HG03060 (cell line): ENCODE measurements at regions not wholly inside any gene's neighbourhood (a gene's known extent, or its start where the extent isn't known, plus 50 kb on each side); places are given as distances from the start of the nearest gene placed in this dataset.

ENCODE experiments used
- ATAC-seq: cut with Tn5 transposase; IDR thresholded peaks from one replicate; pipeline ENCODE4 v1.9.1; 2021; ENCODE audit warnings: low read depth, moderate number of reproducible peaks; ENCODE audit not compliant: unreplicated experiment

GRCh38 chr2:2692599-2693389, 361.7 kb upstream of the MYT1L start:
- no peak for ATAC-seq

DNA sequence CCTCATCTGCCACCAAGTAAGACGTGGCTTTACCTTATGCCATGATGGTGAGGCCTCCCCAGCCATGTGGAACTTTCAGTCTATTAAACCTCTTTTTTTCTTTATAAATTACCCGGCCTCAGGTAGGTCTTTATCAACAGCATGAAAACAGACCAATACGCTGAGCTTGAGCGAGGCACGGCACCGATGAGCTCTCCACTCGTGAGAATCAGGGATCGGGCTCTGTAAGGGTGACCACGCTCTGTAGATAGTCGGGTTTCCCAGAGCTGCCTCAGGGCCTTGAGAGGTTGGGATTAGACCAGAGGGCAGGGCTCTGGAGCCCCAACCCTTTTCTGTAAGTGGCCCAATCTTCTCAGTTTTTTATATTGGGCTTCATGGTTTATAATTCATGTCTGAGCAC, 360.3 kb upstream of the MYT1L start:
- ATAC-seq, result no peak

GRCh38 chr2:2690985-2691384, 359.9 kb upstream of the MYT1L start:
- no peak for ATAC-seq

GRCh38 chr2:2689306-2689705, 358.2 kb upstream of the MYT1L start:
- ATAC-seq, result no peak

GRCh38 chr2:2688254-2688653, 357.2 kb upstream of the MYT1L start:
- ATAC-seq, result no peak

- ATAC-seq, result no peak
Observed at GRCh38 chr2:2687745-2688144, 356.7 kb upstream of the MYT1L start.

DNA sequence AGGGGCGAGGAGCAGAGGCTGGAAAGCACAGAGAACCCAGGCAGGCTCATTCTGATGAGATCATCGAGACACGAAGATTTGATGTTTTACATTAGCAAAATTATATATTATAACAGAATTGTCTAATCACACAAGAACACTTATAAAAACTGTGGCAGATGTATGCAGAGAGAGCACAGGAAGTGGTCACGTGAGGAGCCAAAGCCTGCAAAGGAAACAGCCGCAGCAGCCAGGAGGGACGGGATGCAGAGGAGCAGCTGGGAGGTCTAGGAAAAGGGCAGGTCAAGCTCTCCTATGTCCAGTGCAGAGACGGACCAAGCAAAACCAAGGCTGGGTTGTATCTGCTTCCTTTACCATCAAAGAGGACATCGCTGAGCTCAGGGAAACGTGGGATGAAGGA, 355.1 kb upstream of the MYT1L start:
- ATAC-seq, result no peak

- ATAC-seq, result no peak
Observed at GRCh38 chr2:2683606-2684224, 352.6 kb upstream of the MYT1L start.

DNA sequence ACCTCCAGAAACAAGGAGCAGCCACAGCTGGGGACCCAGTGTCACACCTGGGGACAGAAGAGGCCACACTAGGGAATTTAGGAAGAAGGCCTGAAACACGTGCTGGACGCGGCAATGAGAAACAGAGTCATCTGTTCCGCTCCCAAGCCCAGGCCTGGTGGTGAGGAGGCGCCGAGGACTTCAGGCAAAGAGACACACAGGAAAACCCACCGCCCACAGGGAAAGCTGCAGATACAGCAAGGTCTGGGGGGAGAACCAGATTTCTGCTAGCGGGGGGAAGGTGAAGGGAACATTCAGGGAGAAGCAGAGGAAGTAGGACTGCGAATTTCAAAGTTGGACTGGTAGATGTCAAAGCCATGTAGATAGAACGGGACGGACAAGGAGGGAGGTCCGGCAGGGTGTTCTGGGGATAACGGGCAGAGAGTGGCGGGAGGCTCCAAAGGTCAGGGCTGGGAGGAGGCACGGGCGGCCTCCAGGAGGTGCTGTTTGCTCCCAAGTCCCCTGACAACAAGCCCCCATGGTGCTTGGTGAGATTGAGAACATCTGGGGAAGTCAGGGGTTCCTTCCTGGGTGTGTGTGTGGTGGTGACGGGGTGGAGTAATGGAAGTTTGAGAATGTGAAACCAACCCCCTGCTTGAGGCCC, 351.7 kb upstream of the MYT1L start:
- ATAC-seq, result no peak

DNA sequence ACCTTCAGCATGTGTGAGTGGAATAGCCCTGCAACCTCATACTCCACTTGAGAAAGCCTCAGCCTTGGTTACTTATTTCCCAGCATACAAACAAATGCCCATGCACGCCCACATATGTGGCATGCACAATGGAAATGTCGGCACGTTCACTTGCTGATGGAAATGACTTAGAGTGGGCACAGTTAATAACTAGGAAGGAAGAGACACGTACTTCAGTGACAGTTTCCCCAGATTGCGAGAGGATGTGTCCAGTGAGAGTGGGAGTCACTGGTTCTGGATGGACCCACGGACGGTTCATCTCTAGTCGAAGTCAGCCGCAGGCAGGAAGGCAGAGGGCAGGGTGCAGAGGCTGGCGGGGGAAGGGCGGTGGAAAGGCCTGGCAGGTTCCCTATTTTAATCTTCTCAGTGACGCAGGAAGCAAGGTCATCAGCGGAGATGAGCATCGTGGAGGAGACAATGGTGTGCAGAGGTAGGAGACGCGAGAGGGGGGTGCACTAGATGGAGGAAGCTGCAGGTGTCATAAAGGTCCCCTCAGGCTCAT, 350.7 kb upstream of the MYT1L start:
- no peak for ATAC-seq

DNA sequence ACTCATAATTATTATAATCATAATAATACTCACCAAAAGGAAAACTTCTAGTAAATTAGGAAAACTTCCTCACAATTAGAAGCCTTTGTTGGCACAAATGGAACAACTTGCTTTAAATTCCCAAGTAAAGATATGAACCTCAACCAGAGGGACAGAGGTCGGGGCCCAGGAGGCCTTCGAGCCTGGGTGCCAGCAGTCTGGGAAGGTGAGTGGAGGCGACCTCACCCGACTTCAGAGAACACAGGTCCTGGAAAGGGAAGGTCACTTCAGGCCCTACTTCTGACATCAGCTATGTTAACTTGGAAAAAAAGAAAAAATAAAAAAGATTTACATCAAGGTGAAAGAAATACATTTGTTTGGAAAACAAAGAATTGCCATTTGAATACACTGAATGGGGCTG, 350.0 kb upstream of the MYT1L start:
- ATAC-seq, result no peak

DNA sequence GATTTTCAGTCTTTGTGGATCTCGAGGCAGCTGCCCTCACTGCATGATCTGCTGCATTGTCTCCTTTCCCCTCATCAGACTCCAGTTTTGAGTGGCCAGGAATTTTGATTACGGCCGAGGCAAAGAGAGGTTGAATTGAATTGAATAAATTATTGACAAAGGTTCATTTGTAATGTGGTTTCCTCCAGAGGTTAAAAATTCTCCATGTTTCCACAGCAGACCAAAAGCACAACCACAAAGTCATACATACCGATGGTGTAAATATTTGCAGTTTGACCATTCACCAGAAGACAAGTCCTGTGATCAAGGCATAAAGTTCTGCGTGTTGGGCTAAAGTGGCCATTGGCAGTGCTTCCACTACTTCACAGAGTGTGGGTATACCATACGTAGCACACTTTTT, 343.8 kb upstream of the MYT1L start:
- ATAC-seq, result no peak

DNA sequence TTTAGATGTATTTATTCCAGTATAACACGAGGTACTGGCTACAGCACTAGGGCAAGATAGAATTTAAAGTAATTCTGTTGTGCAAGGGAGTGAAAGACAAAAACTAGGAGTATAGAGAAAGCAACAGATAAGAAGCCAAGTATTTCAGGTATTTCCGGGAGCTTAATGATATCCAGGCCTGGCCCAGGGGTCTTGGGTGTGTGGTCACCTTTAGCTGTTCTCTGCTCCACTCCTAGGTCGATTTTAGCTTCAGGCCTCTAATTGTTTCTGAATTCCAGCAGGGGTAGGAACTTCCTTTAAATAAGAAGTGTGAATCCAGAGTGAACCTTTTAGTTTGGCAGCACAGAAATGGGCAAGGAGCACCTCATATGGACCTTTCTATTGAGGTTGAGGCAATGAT, 342.3 kb upstream of the MYT1L start:
- ATAC-seq, result no peak

DNA sequence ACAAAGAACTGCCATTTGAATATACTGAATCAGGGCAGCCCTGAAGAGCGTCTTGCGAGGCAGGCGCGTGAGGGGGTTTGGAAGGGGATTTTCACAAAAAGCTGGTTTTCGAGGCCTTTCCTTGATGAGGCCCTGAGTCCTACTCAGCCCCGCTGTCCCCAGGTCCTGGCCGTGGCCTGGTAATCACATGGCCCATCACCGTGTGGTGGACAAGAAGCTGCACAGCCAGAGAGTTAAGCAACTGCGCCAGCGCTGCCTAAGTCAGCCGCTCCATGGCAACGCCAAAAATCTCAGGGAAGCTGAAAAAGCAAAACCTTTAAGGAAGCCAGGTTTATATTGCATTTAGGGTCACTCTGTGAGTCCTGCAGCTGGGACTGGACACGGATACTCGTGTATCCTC, 341.2 kb upstream of the MYT1L start:
- no peak for ATAC-seq

- ATAC-seq, result no peak
Observed at GRCh38 chr2:2671826-2672225, 340.8 kb upstream of the MYT1L start.

DNA sequence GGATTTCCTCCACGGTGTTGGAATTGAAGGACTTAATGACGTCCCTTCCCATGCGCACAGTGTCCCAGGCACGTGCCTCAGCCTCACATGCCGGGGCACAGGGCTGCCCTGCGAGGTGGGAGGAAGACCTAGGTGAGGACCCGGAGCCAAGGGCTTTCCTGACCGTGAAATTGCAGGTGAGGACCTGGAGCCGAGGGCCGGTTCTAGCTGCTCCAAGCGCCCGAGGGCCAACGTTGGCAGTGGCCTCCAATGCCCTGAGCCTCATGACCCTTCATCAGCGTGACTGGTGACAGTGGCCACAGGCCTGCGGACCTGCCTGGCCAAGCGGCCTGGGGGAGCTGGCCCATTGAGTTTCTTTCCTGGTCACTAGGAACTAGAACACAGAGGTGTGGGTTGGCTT, 338.2 kb upstream of the MYT1L start:
- no peak for ATAC-seq

DNA sequence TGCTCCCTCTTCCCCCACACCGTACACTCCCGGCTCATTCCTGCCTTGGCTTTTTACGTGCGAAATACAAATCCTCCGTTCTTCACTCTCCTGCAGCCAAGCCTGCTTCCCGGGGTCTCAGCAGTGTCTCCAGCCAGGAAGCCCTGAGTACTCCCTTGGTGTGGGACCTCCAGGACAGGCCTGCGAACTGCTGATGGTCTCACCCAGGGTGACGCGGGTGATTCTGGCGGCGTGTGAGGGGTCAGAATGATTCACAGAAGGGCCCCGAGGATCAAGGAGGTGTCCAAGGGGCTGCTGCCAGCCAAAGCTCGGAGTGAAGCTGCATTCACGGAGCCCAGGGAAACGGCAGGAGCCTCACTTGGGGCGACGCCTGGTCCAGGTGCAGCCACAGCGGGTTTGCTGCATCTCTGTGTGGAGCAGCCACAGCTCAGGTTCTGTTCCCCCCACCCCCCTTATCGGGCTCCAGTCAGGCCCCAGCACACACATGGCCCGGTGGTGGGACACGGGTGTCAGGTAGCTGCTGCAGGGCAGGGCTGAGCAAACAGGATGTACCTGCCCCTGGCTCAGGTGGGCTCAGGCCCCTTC, 337.7 kb upstream of the MYT1L start:
- ATAC-seq, result no peak

GRCh38 chr2:2667690-2668089, 336.6 kb upstream of the MYT1L start:
- no peak for ATAC-seq

DNA sequence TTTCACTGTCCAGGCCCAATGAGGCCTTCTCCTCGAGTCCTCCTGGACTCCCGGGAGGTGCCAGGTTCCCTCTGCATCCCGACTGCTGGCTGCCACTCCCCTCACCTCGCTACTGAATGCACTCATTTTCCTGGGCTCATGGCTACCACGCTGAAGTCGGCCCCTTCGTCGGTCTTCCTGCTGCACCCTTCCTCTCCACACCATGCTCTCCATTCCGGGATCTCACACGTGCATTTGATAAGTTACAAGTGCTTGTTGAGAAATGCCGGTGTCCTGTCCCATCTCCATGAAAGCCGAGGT, 334.7 kb upstream of the MYT1L start:
- no peak for ATAC-seq

GRCh38 chr2:2664989-2665833, 334.1 kb upstream of the MYT1L start:
- ATAC-seq, result no peak
